ENCODE measurements at regions not wholly inside any gene's neighbourhood (a gene's known extent, or its start where the extent isn't known, plus 50 kb on each side); places are given as distances from the start of the nearest gene placed in this dataset.

GRCh38 chr6:101212640-101213039 lies 180.9 kb upstream of the GRIK2 start:
- DNase-seq, result no peak

GRCh38 chr6:101222007-101222406 lies 171.5 kb upstream of the GRIK2 start:
- no peak for DNase-seq

- no peak for DNase-seq
Measured at GRCh38 chr6:101224751-101225150, 168.8 kb upstream of the GRIK2 start.

- no peak for DNase-seq
Measured at GRCh38 chr6:101226677-101227135, 166.8 kb upstream of the GRIK2 start.

- no peak for DNase-seq
Measured at GRCh38 chr6:101230866-101231265, 162.6 kb upstream of the GRIK2 start.

- no peak for DNase-seq
Measured at GRCh38 chr6:101231606-101232235, 161.8 kb upstream of the GRIK2 start.

- DNase-seq, result peak in 1 of 14 donors; percentile 65
Measured at GRCh38 chr6:101232961-101233360, 160.5 kb upstream of the GRIK2 start.

- DNase-seq, result no peak
Measured at GRCh38 chr6:101236709-101237108, 156.8 kb upstream of the GRIK2 start.

- no peak for DNase-seq
Measured at GRCh38 chr6:101241442-101241841, 152.1 kb upstream of the GRIK2 start.

GRCh38 chr6:101249470-101249869 lies 144.0 kb upstream of the GRIK2 start:
- no peak for DNase-seq

- DNase-seq, result no peak
Measured at GRCh38 chr6:101257163-101257562, 136.3 kb upstream of the GRIK2 start.

GRCh38 chr6:101259505-101259904 lies 134.0 kb upstream of the GRIK2 start:
- no peak for DNase-seq

GRCh38 chr6:101263596-101263995 lies 129.9 kb upstream of the GRIK2 start:
- DNase-seq, result no peak

- no peak for DNase-seq
Measured at GRCh38 chr6:101266063-101266462, 127.4 kb upstream of the GRIK2 start.

GRCh38 chr6:101268541-101268940 lies 125.0 kb upstream of the GRIK2 start:
- DNase-seq, result no peak

GRCh38 chr6:101275251-101275650 lies 118.3 kb upstream of the GRIK2 start:
- DNase-seq, result no peak

- DNase-seq, result no peak
Measured at GRCh38 chr6:101276066-101276465, 117.4 kb upstream of the GRIK2 start.

- no peak for DNase-seq
Measured at GRCh38 chr6:101279410-101279809, 114.1 kb upstream of the GRIK2 start.

- no peak for DNase-seq
Measured at GRCh38 chr6:101281266-101281665, 112.2 kb upstream of the GRIK2 start.

GRCh38 chr6:101284131-101284530 lies 109.4 kb upstream of the GRIK2 start:
- DNase-seq, result no peak

- no peak for DNase-seq
Measured at GRCh38 chr6:101286146-101286545, 107.4 kb upstream of the GRIK2 start.

- no peak for DNase-seq
Measured at GRCh38 chr6:101290346-101290745, 103.2 kb upstream of the GRIK2 start.

- no peak for DNase-seq
Measured at GRCh38 chr6:101294051-101294638, 99.4 kb upstream of the GRIK2 start.

- no peak for DNase-seq
Measured at GRCh38 chr6:101294676-101295075, 98.8 kb upstream of the GRIK2 start.
